ENCODE measurements at regions not wholly inside any gene's neighbourhood (a gene's known extent, or its start where the extent isn't known, plus 50 kb on each side); places are given as distances from the start of the nearest gene placed in this dataset.

- Mint-ChIP-seq H3K27me3 (peaks cover 0 to 5% (median 0%) of the 10 kb centered on the region in 5 donors), H3K4me1 (peaks cover 0 to 2% (median 0%) of the 10 kb centered on the region in 7 donors), H3K4me3 (no peak overlapping the region), H3K9me3 (no peaks in the 10 kb centered on the region), H3K27ac (no peak overlapping the region), H3K36me3 (no peaks in the 10 kb centered on the region)
- H3K27me3 ChIP-seq (ENCODE audit: control insufficient read depth in 2 of 2, insufficient read depth in 2 of 2, low read length in 2 of 2), result no peaks in the 10 kb centered on the region
- no peak overlapping the region for H3K27ac ChIP-seq (ENCODE audit: low read depth, low read length)
- no peaks in the 10 kb centered on the region for H3K9me3 ChIP-seq (ENCODE audit: control insufficient read depth in 2 of 3, low read length in 3 of 3)
- ATAC-seq, result no peak
- CTCF ChIA-PET, result no interaction called here
- POLR2A ChIA-PET, result no interaction called here
- intact Hi-C loops (cut with micrococcal nuclease), result no loop called here
- no peak for DNase-seq
- no peaks in the 10 kb centered on the region for H3K4me1 ChIP-seq (ENCODE audit: control insufficient read depth in 2 of 2, insufficient read depth in 2 of 2, low read length in 2 of 2)
- H3K4me3 ChIP-seq (ENCODE audit: low read length), result no peak overlapping the region
- H3K36me3 ChIP-seq (ENCODE audit: control insufficient read depth in 2 of 3, insufficient read depth in 3 of 3, low read length in 3 of 3), result no peaks in the 10 kb centered on the region
Observed at GRCh38 chrX:150298841-150299551, 64.1 kb upstream of the MAMLD1 start.

- POLR2A ChIA-PET, result no interaction called here
- no peak overlapping the region for H3K27ac ChIP-seq (ENCODE audit: low read depth, low read length)
- Mint-ChIP-seq H3K4me1 (peaks cover 0 to 2% (median 0%) of the 10 kb centered on the region in 7 donors), H3K27ac (no peak overlapping the region), H3K4me3 (no peak overlapping the region), H3K27me3 (peaks cover 0 to 5% (median 0%) of the 10 kb centered on the region in 5 donors), H3K36me3 (no peaks in the 10 kb centered on the region), H3K9me3 (no peaks in the 10 kb centered on the region)
- H3K4me1 ChIP-seq (ENCODE audit: control insufficient read depth in 2 of 2, insufficient read depth in 2 of 2, low read length in 2 of 2), result no peaks in the 10 kb centered on the region
- intact Hi-C loops (cut with micrococcal nuclease), result no loop called here
- no peaks in the 10 kb centered on the region for H3K9me3 ChIP-seq (ENCODE audit: control insufficient read depth in 2 of 3, low read length in 3 of 3)
- no peaks in the 10 kb centered on the region for H3K36me3 ChIP-seq (ENCODE audit: control insufficient read depth in 2 of 3, insufficient read depth in 3 of 3, low read length in 3 of 3)
- CTCF ChIA-PET, result no interaction called here
- no peak overlapping the region for H3K4me3 ChIP-seq (ENCODE audit: low read length)
- no peaks in the 10 kb centered on the region for H3K27me3 ChIP-seq (ENCODE audit: control insufficient read depth in 2 of 2, insufficient read depth in 2 of 2, low read length in 2 of 2)
- no peak for DNase-seq
- no peak for ATAC-seq
Observed at GRCh38 chrX:150299579-150299978, 63.5 kb upstream of the MAMLD1 start.

- H3K4me3 ChIP-seq (ENCODE audit: low read length), result no peak overlapping the region
- ATAC-seq (no peak), DNase-seq (no peak)
- Mint-ChIP-seq H3K36me3 (no peaks in the 10 kb centered on the region), H3K4me3 (no peak overlapping the region), H3K4me1 (peaks cover 0 to 7% (median 0%) of the 10 kb centered on the region in 7 donors), H3K27me3 (peaks cover 0 to 5% (median 0%) of the 10 kb centered on the region in 5 donors), H3K27ac (no peak overlapping the region), H3K9me3 (no peaks in the 10 kb centered on the region)
- H3K27me3 ChIP-seq (ENCODE audit: control insufficient read depth in 2 of 2, insufficient read depth in 2 of 2, low read length in 2 of 2), result no peaks in the 10 kb centered on the region
- ChIA-PET CTCF (no interaction called here), POLR2A (no interaction called here)
- H3K27ac ChIP-seq (ENCODE audit: low read depth, low read length), result no peak overlapping the region
- H3K36me3 ChIP-seq (ENCODE audit: control insufficient read depth in 2 of 3, insufficient read depth in 3 of 3, low read length in 3 of 3), result no peaks in the 10 kb centered on the region
- no peaks in the 10 kb centered on the region for H3K9me3 ChIP-seq (ENCODE audit: control insufficient read depth in 2 of 3, low read length in 3 of 3)
- no peaks in the 10 kb centered on the region for H3K4me1 ChIP-seq (ENCODE audit: control insufficient read depth in 2 of 2, insufficient read depth in 2 of 2, low read length in 2 of 2)
- intact Hi-C loops (cut with micrococcal nuclease), result no loop called here
Observed at GRCh38 chrX:150303386-150304097, 59.6 kb upstream of the MAMLD1 start.

- Histone ChIP-seq H3K4me3 (ENCODE audit: low read length) (no peak overlapping the region), H3K27ac (ENCODE audit: low read depth, low read length) (no peak overlapping the region), H3K27me3 (ENCODE audit: control insufficient read depth in 2 of 2, insufficient read depth in 2 of 2, low read length in 2 of 2) (no peaks in the 10 kb centered on the region), H3K4me1 (ENCODE audit: control insufficient read depth in 2 of 2, insufficient read depth in 2 of 2, low read length in 2 of 2) (no peaks in the 10 kb centered on the region), H3K9me3 (ENCODE audit: control insufficient read depth in 2 of 3, low read length in 3 of 3) (no peaks in the 10 kb centered on the region), H3K36me3 (ENCODE audit: control insufficient read depth in 2 of 3, insufficient read depth in 3 of 3, low read length in 3 of 3) (no peaks in the 10 kb centered on the region)
- H3K36me3 Mint-ChIP-seq, result no peaks in the 10 kb centered on the region
- peaks cover 0 to 5% (median 0%) of the 10 kb centered on the region in 5 donors for H3K27me3 Mint-ChIP-seq
- H3K9me3 Mint-ChIP-seq, result no peaks in the 10 kb centered on the region
- ChIA-PET POLR2A (no interaction called here), CTCF (no interaction called here)
- H3K27ac Mint-ChIP-seq, result no peak overlapping the region
- H3K4me1 Mint-ChIP-seq, result peaks cover 0 to 13% (median 0%) of the 10 kb centered on the region in 7 donors
- DNase-seq, result no peak
- no peak overlapping the region for H3K4me3 Mint-ChIP-seq
- ATAC-seq, result no peak
- intact Hi-C loops (cut with micrococcal nuclease), result no loop called here
Observed at GRCh38 chrX:150306002-150306401, 57.1 kb upstream of the MAMLD1 start.

DNA sequence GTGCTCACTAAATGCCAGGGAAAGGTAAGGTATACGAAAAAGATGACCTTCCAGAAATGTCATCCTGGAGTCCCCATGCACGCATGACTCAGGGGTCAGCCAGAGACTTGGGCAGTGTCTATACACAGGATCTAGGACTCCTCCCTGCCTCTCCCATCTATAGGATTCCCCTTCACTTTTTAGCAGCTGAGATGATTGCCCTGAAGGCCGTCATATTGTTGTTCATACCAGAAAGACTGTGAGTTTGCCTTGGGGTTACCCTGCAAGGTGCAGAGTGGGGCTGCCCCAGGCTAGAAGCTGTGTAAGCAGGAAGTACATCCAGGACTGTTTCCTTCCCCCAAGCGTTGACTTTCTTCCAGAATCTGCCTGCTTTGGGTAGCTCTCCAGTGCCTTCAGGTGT, 55.1 kb upstream of the MAMLD1 start:
- H3K4me3 ChIP-seq (ENCODE audit: low read length), result no peak overlapping the region
- Mint-ChIP-seq H3K36me3 (no peaks in the 10 kb centered on the region), H3K9me3 (peaks cover 0 to 2% (median 0%) of the 10 kb centered on the region in 11 donors), H3K4me3 (no peak overlapping the region), H3K27ac (no peak overlapping the region), H3K4me1 (peaks cover 0 to 13% (median 0%) of the 10 kb centered on the region in 7 donors), H3K27me3 (no peaks in the 10 kb centered on the region)
- ChIA-PET POLR2A (no interaction called here), CTCF (no interaction called here)
- ATAC-seq (no peak), DNase-seq (no peak)
- intact Hi-C loops (cut with micrococcal nuclease), result no loop called here
- H3K27me3 ChIP-seq (ENCODE audit: control insufficient read depth in 2 of 2, insufficient read depth in 2 of 2, low read length in 2 of 2), result no peaks in the 10 kb centered on the region
- no peaks in the 10 kb centered on the region for H3K36me3 ChIP-seq (ENCODE audit: control insufficient read depth in 2 of 3, insufficient read depth in 3 of 3, low read length in 3 of 3)
- H3K9me3 ChIP-seq (ENCODE audit: control insufficient read depth in 2 of 3, low read length in 3 of 3), result no peaks in the 10 kb centered on the region
- no peak overlapping the region for H3K27ac ChIP-seq (ENCODE audit: low read depth, low read length)
- H3K4me1 ChIP-seq (ENCODE audit: control insufficient read depth in 2 of 2, insufficient read depth in 2 of 2, low read length in 2 of 2), result no peaks in the 10 kb centered on the region

DNA sequence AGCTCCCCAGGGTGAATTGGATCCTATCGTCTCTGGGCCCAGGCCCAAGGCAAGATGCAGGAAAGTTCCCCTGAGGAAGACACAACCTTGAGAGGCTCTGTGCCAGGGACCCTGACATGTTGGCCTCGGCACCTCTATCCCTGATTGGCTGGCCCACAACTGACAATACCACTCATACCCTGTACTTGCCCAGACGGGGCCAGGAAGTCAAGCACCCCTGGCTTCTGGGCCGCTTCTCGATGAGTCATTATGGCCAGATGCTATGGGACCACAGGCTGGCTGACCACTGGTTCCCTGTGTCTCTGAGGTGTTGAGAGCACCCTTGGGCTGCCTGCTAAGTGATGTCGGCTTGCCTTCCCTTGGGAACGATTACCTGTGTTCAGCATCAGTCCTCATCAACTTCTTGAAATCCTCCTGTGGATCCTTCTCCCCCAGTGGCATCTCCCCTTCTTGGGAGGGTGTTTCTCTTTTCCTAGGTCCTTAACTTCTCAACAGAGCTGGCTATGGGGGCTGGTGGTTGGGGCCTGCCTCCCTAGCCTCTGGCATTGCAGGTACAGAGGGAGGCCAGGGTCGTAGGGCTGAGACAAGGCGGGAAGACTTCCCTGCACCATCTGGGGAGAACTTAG, 54.5 kb upstream of the MAMLD1 start:
- ATAC-seq (no peak), DNase-seq (no peak)
- H3K4me1 ChIP-seq (ENCODE audit: control insufficient read depth in 2 of 2, insufficient read depth in 2 of 2, low read length in 2 of 2), result no peaks in the 10 kb centered on the region
- intact Hi-C loops (cut with micrococcal nuclease), result no loop called here
- H3K4me3 ChIP-seq (ENCODE audit: low read length), result no peak overlapping the region
- no peaks in the 10 kb centered on the region for H3K27me3 Mint-ChIP-seq
- POLR2A ChIA-PET, result no interaction called here
- H3K36me3 ChIP-seq (ENCODE audit: control insufficient read depth in 2 of 3, insufficient read depth in 3 of 3, low read length in 3 of 3), result no peaks in the 10 kb centered on the region
- H3K27ac Mint-ChIP-seq, result no peak overlapping the region
- peaks cover 0 to 13% (median 0%) of the 10 kb centered on the region in 7 donors for H3K4me1 Mint-ChIP-seq
- CTCF ChIA-PET, result no interaction called here
- H3K36me3 Mint-ChIP-seq, result no peaks in the 10 kb centered on the region
- H3K9me3 Mint-ChIP-seq, result peaks cover 0 to 2% (median 0%) of the 10 kb centered on the region in 11 donors
- no peaks in the 10 kb centered on the region for H3K27me3 ChIP-seq (ENCODE audit: control insufficient read depth in 2 of 2, insufficient read depth in 2 of 2, low read length in 2 of 2)
- no peaks in the 10 kb centered on the region for H3K9me3 ChIP-seq (ENCODE audit: control insufficient read depth in 2 of 3, low read length in 3 of 3)
- no peak overlapping the region for H3K4me3 Mint-ChIP-seq
- H3K27ac ChIP-seq (ENCODE audit: low read depth, low read length), result no peak overlapping the region
